Ishikawa (cell line): ENCODE measurements at regions not wholly inside any gene's neighbourhood (a gene's known extent, or its start where the extent isn't known, plus 50 kb on each side); places are given as distances from the start of the nearest gene placed in this dataset.

ENCODE experiments used
- CEBPB ChIP-seq: IDR thresholded peaks from 2 replicates; pipeline ENCODE4 v1.6.1; 2012
- CREB1 ChIP-seq: IDR thresholded peaks from 2 replicates; pipeline ENCODE4 v1.6.1; 2012; ENCODE audit warnings: low read depth
- EGR1 ChIP-seq: IDR thresholded peaks from 2 replicates; pipeline ENCODE4 v1.6.1; 2012
- EP300 ChIP-seq: IDR thresholded peaks from 2 replicates; pipeline ENCODE4 v1.6.1; 2012; ENCODE audit warnings: borderline replicate concordance
- FOXM1 ChIP-seq: IDR thresholded peaks from 2 replicates; pipeline ENCODE4 v1.6.1; 2012; ENCODE audit warnings: low read depth, borderline replicate concordance
- NFIC ChIP-seq: IDR thresholded peaks from 2 replicates; pipeline ENCODE4 v1.6.1; 2012
- RAD21 ChIP-seq: IDR thresholded peaks from 2 replicates; pipeline ENCODE4 v1.6.1; 2012; ENCODE audit warnings: low read depth
- TAF1 ChIP-seq: IDR thresholded peaks from 2 replicates; pipeline ENCODE4 v1.6.1; 2012; ENCODE audit warnings: low read depth, mild to moderate bottlenecking
- TCF12 ChIP-seq: IDR thresholded peaks from 2 replicates; pipeline ENCODE4 v1.6.1; 2012; ENCODE audit warnings: low read depth
- TEAD4 ChIP-seq: IDR thresholded peaks from 2 replicates; pipeline ENCODE4 v1.6.1; 2012
- YY1 ChIP-seq: IDR thresholded peaks from 2 replicates; pipeline ENCODE4 v1.6.1; 2012; ENCODE audit warnings: low read depth
- ZBTB7A ChIP-seq: IDR thresholded peaks from 2 replicates; pipeline ENCODE4 v1.6.1; 2012; ENCODE audit warnings: low read depth
- TF ChIP-seq, protein P1 (sequence below): IDR thresholded peaks from 2 replicates; pipeline ENCODE4 v1.6.1; 2012
- TF ChIP-seq, protein P2 (sequence below): IDR thresholded peaks from 2 replicates; pipeline ENCODE4 v1.6.1; 2012
- TF ChIP-seq, protein P3 (sequence below): IDR thresholded peaks from 2 replicates; pipeline ENCODE4 v1.6.1; 2012; ENCODE audit warnings: low read depth, mild to moderate bottlenecking

DNA sequence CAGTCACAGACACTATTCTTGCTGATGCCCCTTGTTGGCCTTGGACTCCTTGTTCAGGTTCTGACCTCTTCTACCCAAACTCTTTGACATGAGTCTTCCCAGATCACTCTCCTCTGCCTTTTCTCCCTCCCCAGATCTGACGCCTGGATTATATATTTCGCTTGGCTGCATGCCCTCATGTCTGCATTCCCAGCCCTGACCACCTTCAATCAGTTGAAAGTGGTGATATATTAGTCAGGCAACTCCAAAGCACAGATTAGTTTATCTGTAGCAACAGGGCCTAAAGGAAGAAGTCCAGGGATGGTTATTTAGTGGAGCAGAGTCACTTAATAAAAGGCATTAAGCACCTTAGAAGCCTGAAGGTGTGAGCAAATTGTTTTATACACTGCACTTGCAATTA lies 110.0 kb upstream of the GUCA2B start:
- TF ChIP-seq FOXM1 (no peak), EGR1 (no peak), CREB1 (no peak), TCF12 (no peak), YY1 (no peak), ZBTB7A (no peak), RAD21 (no peak), EP300 (no peak), TAF1 (no peak), TEAD4 (no peak), NFIC (no peak), CEBPB (no peak)
- TF ChIP-seq, protein P1, sequence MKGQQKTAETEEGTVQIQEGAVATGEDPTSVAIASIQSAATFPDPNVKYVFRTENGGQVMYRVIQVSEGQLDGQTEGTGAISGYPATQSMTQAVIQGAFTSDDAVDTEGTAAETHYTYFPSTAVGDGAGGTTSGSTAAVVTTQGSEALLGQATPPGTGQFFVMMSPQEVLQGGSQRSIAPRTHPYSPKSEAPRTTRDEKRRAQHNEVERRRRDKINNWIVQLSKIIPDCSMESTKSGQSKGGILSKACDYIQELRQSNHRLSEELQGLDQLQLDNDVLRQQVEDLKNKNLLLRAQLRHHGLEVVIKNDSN, result no peak
- TF ChIP-seq, protein P2, sequence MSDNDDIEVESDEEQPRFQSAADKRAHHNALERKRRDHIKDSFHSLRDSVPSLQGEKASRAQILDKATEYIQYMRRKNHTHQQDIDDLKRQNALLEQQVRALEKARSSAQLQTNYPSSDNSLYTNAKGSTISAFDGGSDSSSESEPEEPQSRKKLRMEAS, result no peak
- TF ChIP-seq, protein P3, sequence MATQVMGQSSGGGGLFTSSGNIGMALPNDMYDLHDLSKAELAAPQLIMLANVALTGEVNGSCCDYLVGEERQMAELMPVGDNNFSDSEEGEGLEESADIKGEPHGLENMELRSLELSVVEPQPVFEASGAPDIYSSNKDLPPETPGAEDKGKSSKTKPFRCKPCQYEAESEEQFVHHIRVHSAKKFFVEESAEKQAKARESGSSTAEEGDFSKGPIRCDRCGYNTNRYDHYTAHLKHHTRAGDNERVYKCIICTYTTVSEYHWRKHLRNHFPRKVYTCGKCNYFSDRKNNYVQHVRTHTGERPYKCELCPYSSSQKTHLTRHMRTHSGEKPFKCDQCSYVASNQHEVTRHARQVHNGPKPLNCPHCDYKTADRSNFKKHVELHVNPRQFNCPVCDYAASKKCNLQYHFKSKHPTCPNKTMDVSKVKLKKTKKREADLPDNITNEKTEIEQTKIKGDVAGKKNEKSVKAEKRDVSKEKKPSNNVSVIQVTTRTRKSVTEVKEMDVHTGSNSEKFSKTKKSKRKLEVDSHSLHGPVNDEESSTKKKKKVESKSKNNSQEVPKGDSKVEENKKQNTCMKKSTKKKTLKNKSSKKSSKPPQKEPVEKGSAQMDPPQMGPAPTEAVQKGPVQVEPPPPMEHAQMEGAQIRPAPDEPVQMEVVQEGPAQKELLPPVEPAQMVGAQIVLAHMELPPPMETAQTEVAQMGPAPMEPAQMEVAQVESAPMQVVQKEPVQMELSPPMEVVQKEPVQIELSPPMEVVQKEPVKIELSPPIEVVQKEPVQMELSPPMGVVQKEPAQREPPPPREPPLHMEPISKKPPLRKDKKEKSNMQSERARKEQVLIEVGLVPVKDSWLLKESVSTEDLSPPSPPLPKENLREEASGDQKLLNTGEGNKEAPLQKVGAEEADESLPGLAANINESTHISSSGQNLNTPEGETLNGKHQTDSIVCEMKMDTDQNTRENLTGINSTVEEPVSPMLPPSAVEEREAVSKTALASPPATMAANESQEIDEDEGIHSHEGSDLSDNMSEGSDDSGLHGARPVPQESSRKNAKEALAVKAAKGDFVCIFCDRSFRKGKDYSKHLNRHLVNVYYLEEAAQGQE, result no peak

DNA sequence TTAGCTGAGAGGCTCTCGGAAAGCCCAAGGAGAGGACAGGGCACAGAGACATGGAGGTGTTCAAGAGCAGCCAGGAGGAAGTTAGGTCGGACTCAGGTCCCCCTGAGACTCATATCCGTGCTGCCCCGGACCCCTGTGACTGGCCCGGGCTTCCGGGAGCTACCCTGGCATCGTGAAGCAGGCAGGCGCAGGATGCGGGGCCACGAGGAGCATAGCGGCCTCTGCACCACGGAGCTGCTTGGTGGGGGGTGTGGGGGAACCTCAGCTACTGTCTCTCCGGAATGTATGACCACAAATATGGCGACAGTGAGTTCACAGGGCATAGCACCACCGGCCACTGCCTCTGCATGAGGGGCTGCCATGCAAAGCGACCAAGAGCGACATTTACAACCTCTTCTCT lies 112.2 kb upstream of the GUCA2B start:
- no peak for TF ChIP-seq NFIC

DNA sequence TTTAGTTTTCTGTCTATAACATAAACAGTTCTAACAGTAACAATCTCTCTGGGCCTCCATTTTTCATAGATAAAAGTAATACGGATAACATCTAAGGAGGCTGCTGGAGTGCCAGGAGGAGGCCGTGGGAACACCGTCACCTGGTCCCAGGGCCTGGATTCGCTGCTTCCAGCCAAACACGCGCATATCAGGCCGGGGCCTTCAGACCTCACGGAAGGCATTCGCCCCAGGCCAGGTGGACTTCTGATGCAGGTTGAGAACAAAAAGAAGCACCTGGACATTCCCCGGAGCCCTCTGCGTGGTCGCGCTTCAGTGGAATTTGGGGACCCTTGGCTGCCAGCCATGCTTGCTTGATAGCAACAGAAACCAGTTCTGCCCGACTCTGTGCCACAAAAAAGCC lies 113.1 kb upstream of the GUCA2B start:
- TF ChIP-seq TCF12 (no peak), TAF1 (no peak), EGR1 (no peak), YY1 (no peak), ZBTB7A (no peak), FOXM1 (no peak), CEBPB (no peak), TEAD4 (no peak), EP300 (no peak), NFIC (no peak), RAD21 (no peak), CREB1 (no peak)
- TF ChIP-seq, protein P1, result no peak
- TF ChIP-seq, protein P3, result no peak
- TF ChIP-seq, protein P2, result no peak

DNA sequence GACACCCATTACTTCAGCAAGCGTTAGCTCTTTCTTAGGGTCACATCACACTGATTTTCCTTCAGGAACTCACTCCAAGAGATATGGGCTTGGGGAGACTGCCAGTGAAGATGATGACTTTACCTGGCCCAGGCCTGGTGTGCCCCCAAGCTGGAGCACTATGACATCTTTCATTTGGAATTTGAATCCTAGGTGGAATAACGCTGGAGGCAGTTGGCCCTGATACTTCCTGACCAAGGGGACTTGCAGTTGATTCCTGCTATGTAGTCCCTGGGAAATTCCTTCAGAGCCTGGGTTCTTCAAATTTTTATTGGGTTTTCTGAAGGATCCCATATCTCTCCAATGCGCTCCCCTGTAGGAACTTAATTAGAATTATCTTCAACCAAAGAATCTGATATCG lies 114.9 kb upstream of the GUCA2B start:
- no peak for TF ChIP-seq CEBPB
- TF ChIP-seq TAF1, result no peak
- TF ChIP-seq, protein P1, result no peak
- no peak for TF ChIP-seq CREB1
- no peak for TF ChIP-seq TCF12
- TF ChIP-seq NFIC, result no peak
- no peak for TF ChIP-seq RAD21
- TF ChIP-seq ZBTB7A, result no peak
- TF ChIP-seq FOXM1, result no peak
- no peak for TF ChIP-seq EP300

DNA sequence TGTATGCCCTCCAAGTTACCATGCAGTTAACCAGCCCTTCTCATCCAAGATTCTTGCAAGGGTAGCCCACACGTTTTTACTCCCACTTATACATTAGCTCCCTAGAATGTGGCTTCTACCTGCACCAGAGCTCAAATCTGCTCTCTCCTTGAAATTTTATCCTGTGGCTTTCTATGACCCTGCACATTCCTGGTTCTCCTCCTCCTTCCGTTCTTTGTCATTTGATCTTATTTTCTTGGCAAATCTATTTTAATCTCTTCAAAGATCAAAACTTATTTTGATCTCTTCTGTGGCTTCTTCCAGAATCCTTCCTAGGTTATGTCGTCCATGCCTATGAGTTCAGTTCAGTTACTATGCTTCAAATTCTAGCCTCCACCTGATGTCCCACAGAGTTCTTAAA lies 115.6 kb upstream of the GUCA2B start:
- TF ChIP-seq EGR1, result no peak
- no peak for TF ChIP-seq TAF1
- no peak for TF ChIP-seq CREB1

DNA sequence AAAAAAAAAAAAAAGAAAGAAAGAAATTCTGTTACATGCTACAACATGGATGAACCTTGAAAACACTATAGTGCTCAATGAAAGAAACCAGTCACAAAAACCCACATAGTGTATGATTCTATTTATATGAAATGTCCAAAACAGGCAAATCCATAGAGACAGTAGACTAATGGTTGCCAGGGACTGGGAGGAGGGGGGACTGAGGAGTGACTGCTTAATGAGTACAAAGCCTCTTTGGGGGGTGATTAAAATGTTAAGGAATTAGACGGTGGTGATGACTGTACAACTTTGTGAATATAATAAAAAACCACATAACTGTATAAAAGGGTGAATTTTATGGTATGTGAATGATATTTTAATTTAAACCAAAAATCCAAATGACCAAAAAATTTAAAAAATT lies 116.0 kb upstream of the GUCA2B start:
- TF ChIP-seq, protein P3, result no peak
- no peak for TF ChIP-seq NFIC
- TF ChIP-seq RAD21, result no peak
- no peak for TF ChIP-seq YY1
- no peak for TF ChIP-seq TAF1
- TF ChIP-seq CREB1, result no peak
- TF ChIP-seq FOXM1, result no peak
